ENCODE measurements at regions not wholly inside any gene's neighbourhood (a gene's known extent, or its start where the extent isn't known, plus 50 kb on each side); places are given as distances from the start of the nearest gene placed in this dataset.

- in situ Hi-C loops (cut with MboI; ENCODE audit: low sequenced_read_pairs) = loop anchor here (25.0 kb wide), 1 partner anchor 427 kb away; no protein-coding TSS in a partner anchor
Observed at GRCh38 chr3:124089214-124089613, 97.3 kb upstream of the ROPN1 start.

GRCh38 chr3:124091716-124092115 lies 99.8 kb upstream of the ROPN1 start:
- in situ Hi-C loops (cut with MboI; ENCODE audit: low sequenced_read_pairs) = loop anchor here (25.0 kb wide), 1 partner anchor 429 kb away; no protein-coding TSS in a partner anchor

GRCh38 chr3:124092811-124093210 lies 100.9 kb upstream of the ROPN1 start:
- in situ Hi-C loops (cut with MboI; ENCODE audit: low sequenced_read_pairs) = loop anchor here (25.0 kb wide), 1 partner anchor 431 kb away; no protein-coding TSS in a partner anchor

- in situ Hi-C loops (cut with MboI; ENCODE audit: low sequenced_read_pairs) = loop anchor here (25.0 kb wide), 1 partner anchor 432 kb away; no protein-coding TSS in a partner anchor
Observed at GRCh38 chr3:124094496-124094895, 102.6 kb upstream of the ROPN1 start.

GRCh38 chr3:124097362-124098131 lies 105.6 kb upstream of the ROPN1 start:
- in situ Hi-C loops (cut with MboI; ENCODE audit: low sequenced_read_pairs) = loop anchor here (25.0 kb wide), 1 partner anchor 435 kb away; no protein-coding TSS in a partner anchor

- in situ Hi-C loops (cut with MboI; ENCODE audit: low sequenced_read_pairs) = no loop called here
Observed at GRCh38 chr3:124101643-124102042, 109.7 kb upstream of the ROPN1 start.

- in situ Hi-C loops (cut with MboI; ENCODE audit: low sequenced_read_pairs) = no loop called here
Observed at GRCh38 chr3:124107104-124107890, 115.4 kb upstream of the ROPN1 start.

GRCh38 chr3:124108446-124108845 lies 116.5 kb upstream of the ROPN1 start:
- in situ Hi-C loops (cut with MboI; ENCODE audit: low sequenced_read_pairs) = no loop called here

GRCh38 chr3:124113485-124113884 lies 121.6 kb upstream of the ROPN1 start:
- in situ Hi-C loops (cut with MboI; ENCODE audit: low sequenced_read_pairs) = no loop called here

GRCh38 chr3:124115279-124115678 lies 123.4 kb upstream of the ROPN1 start:
- in situ Hi-C loops (cut with MboI; ENCODE audit: low sequenced_read_pairs) = no loop called here

GRCh38 chr3:124115956-124116355 lies 124.0 kb upstream of the ROPN1 start:
- in situ Hi-C loops (cut with MboI; ENCODE audit: low sequenced_read_pairs) = no loop called here

- in situ Hi-C loops (cut with MboI; ENCODE audit: low sequenced_read_pairs) = no loop called here
Observed at GRCh38 chr3:124116906-124117305, 125.0 kb upstream of the ROPN1 start.

- in situ Hi-C loops (cut with MboI; ENCODE audit: low sequenced_read_pairs) = no loop called here
Observed at GRCh38 chr3:124117486-124117885, 125.6 kb upstream of the ROPN1 start.

GRCh38 chr3:124118397-124118796 lies 126.5 kb upstream of the ROPN1 start:
- in situ Hi-C loops (cut with MboI; ENCODE audit: low sequenced_read_pairs) = no loop called here

GRCh38 chr3:124119056-124119716 lies 127.3 kb upstream of the ROPN1 start:
- in situ Hi-C loops (cut with MboI; ENCODE audit: low sequenced_read_pairs) = no loop called here

- in situ Hi-C loops (cut with MboI; ENCODE audit: low sequenced_read_pairs) = no loop called here
Observed at GRCh38 chr3:124121379-124122312, 129.7 kb upstream of the ROPN1 start.

GRCh38 chr3:124125315-124125714 lies 133.4 kb upstream of the ROPN1 start:
- in situ Hi-C loops (cut with MboI; ENCODE audit: low sequenced_read_pairs) = no loop called here

GRCh38 chr3:124126436-124127023 lies 134.6 kb upstream of the ROPN1 start:
- in situ Hi-C loops (cut with MboI; ENCODE audit: low sequenced_read_pairs) = no loop called here

- in situ Hi-C loops (cut with MboI; ENCODE audit: low sequenced_read_pairs) = no loop called here
Observed at GRCh38 chr3:124131158-124131557, 139.2 kb upstream of the ROPN1 start.

- in situ Hi-C loops (cut with MboI; ENCODE audit: low sequenced_read_pairs) = no loop called here
Observed at GRCh38 chr3:124131580-124131979, 139.7 kb upstream of the ROPN1 start.

All from HL-60/S4 (cell line).